ENCODE measurements at regions not wholly inside any gene's neighbourhood (a gene's known extent, or its start where the extent isn't known, plus 50 kb on each side); places are given as distances from the start of the nearest gene placed in this dataset.

DNA sequence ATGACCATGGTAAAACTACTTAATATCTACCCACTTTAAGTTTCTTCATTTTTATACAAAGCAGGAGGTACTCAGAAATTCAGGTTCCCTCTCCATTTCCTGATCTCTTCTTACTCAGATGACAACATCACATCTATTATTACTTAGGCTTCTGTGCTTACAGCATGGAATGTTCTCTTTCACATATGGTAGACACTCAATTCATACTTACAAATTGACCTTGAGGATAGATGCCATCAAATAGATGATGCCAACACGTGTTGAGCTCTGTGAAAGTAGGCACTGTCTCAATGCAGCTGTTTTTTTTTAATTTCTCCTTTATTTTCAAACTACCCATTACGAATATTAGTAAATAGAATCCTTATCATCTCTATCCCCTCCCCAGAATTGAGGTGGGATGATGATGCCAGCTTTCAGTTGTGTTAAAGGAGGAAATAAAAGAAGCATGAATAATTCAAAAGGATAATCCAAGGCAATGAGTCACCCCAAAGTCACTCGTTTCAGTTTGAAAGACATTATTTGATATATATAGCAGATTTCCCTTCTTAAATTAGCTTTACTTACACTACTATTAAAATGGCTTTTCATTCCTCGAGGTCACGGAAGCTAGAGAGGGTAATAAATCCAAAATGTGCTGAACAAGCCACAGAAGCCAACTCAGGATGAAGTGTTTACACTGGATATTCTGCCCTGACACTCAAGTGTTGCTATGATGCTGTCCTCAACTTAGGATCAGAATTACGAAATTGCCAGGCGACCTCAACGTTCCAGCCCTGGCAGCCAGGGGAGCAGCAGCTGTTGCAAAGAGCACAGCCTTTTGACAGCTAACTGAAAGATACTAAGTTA lies 124.2 kb upstream of the EOLA2 start:
- TF ChIP-seq EZH2 (IDR thresholded peaks at IDR 0.05; ENCODE audit: borderline replicate concordance, low read length): no peak
- TF ChIP-seq, protein P1, sequence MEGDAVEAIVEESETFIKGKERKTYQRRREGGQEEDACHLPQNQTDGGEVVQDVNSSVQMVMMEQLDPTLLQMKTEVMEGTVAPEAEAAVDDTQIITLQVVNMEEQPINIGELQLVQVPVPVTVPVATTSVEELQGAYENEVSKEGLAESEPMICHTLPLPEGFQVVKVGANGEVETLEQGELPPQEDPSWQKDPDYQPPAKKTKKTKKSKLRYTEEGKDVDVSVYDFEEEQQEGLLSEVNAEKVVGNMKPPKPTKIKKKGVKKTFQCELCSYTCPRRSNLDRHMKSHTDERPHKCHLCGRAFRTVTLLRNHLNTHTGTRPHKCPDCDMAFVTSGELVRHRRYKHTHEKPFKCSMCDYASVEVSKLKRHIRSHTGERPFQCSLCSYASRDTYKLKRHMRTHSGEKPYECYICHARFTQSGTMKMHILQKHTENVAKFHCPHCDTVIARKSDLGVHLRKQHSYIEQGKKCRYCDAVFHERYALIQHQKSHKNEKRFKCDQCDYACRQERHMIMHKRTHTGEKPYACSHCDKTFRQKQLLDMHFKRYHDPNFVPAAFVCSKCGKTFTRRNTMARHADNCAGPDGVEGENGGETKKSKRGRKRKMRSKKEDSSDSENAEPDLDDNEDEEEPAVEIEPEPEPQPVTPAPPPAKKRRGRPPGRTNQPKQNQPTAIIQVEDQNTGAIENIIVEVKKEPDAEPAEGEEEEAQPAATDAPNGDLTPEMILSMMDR (conservative IDR thresholded peaks at IDR 0.05 in 1 of 2, IDR thresholded peaks at IDR 0.05 in 1 of 2; ENCODE audit: extremely low read depth in 1 of 2, insufficient read depth in 1 of 2, low read depth in 1 of 2, low read length in 2 of 2): no peak
